Keratinocyte (primary cell): ENCODE measurements at regions not wholly inside any gene's neighbourhood (a gene's known extent, or its start where the extent isn't known, plus 50 kb on each side); places are given as distances from the start of the nearest gene placed in this dataset.

Experiments
- CTCF ChIP-seq, 3 experiments: IDR thresholded peaks in 1 of 3; conservative IDR thresholded peaks in 1 of 3; optimal IDR thresholded peaks in 1 of 3; 2 replicates in 2 of 3; 3 replicates in 1 of 3; pipeline versions ENCODE3 to v1.5.1; 2011; ENCODE audit warnings: low read length in 3 of 3, mild to moderate bottlenecking in 3 of 3, moderate library complexity in 2 of 3, control low read depth in 1 of 3, inconsistent platforms in 1 of 3; ENCODE audit not compliant: insufficient read depth in 2 of 3; ENCODE audit errors: extremely low read depth in 1 of 3
- EZH2 ChIP-seq: IDR thresholded peaks from one replicate; pipeline ENCODE4 v1.6.1; 2012; ENCODE audit warnings: inconsistent platforms, mild to moderate bottlenecking, low read length, moderate library complexity

- no peak for TF ChIP-seq CTCF (optimal IDR thresholded peaks at IDR 0.05 in 1 of 3, IDR thresholded peaks at IDR 0.05 in 1 of 3, conservative IDR thresholded peaks at IDR 0.05 in 1 of 3; ENCODE audit: extremely low read depth in 1 of 3, insufficient read depth in 2 of 3, low read length in 3 of 3)
- TF ChIP-seq EZH2, result no peak
These were observed 191.7 kb downstream of the CRLF2 start for GRCh38 chrX:1020634-1021166.
